ENCODE measurements at regions not wholly inside any gene's neighbourhood (a gene's known extent, or its start where the extent isn't known, plus 50 kb on each side); places are given as distances from the start of the nearest gene placed in this dataset.
A peak's percentile ranks its signal among the peaks of the same experiment; 100 is the strongest.
"Not testable (repeated sequence)": the region's sequence is repeated elsewhere in the genome, so short reads cannot be mapped to it uniquely, and the experiment has no call there.

- peak in 1 of 2 experiments; percentile 18 for DNase-seq
Observed at GRCh38 chr20:43404878-43405277, 52.8 kb upstream of the SRSF6 start.

GRCh38 chr20:43400882-43401281 is 56.8 kb upstream of the SRSF6 start:
- not testable (repeated sequence) for DNase-seq

GRCh38 chr20:43398676-43399324 is 58.9 kb upstream of the SRSF6 start:
- DNase-seq: no peak

GRCh38 chr20:43397147-43397546 is 60.5 kb upstream of the SRSF6 start:
- no peak for DNase-seq

DNA sequence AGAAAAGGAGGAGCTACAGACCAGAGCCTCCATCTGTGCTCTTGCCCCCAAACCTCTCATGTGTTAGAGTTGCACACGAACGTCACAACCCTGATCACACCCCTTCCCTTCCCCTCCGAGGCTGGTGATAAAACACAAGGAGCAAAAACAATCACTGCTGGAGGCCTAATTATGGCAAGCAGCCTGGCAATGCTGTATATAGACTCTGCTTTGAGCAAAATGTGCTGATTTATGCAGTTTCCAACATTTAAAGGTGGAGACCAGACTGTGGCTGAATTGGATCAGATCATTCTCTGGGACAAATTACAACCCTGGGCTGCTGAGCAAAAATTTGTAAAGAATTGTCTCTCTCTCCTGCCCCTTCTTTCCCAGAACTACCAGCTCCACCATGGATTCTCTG is 64.6 kb upstream of the SRSF6 start:
- no peak for DNase-seq

DNA sequence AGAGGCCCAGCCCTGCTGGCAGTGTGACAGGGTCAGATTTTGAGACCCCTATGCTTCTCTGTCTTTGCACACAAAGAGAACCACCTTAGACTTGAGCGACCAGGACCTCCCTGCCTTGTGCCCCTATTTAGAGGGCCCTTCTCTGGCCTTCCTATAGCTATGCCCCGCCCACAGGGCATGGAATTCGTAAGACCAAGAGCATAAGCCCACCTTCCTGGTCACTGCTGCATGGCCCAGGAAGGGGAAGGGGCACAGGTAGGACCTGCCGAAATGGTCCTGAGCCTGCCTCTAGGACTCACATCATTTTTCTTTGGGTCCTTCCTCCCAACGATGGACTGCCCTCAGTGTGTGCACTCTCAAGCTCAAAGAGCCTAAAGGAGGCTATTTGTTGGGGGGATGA is 65.1 kb upstream of the SRSF6 start:
- no peak for DNase-seq

DNA sequence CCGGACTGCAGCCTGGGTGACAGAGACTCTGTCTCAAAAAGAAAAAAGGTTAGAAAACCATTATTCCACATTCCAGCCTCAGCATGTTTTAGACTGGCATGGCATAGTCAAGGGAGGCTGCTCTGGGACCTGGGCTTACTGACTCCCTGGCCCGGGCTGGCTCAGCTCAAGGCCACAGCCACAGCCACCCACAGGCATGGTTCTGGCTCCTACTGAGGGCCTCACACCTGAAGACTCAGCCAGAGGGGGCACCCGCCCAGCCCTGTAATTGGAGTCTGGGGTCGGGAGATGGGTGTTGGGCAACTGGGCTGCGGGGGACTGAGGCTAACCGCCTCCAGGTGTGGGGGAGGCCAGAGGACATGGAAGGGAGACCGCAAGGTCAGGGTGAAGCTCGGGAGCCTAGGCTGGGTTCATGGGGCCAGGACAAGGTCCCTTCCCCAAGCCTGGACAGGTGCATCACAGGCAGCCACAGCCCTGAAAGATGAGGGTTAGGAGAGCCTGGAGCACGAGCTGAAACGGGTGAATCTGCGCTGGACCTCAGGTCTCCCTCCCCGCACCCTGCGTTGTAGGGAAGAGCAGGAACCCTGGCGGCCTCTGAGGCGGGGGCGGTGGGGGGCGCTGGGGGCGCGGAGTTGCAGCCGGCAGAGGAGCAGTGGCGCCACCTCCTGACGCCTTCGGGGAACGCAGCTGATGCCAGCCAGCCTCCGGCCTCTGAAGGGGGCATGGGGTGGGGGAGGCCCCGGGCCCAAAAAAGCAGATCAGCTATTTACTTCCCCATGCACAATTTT is 67.7 kb upstream of the SRSF6 start:
- no peak for DNase-seq

GRCh38 chr20:43389211-43389610 is 68.5 kb upstream of the SRSF6 start:
- DNase-seq: no peak

DNA sequence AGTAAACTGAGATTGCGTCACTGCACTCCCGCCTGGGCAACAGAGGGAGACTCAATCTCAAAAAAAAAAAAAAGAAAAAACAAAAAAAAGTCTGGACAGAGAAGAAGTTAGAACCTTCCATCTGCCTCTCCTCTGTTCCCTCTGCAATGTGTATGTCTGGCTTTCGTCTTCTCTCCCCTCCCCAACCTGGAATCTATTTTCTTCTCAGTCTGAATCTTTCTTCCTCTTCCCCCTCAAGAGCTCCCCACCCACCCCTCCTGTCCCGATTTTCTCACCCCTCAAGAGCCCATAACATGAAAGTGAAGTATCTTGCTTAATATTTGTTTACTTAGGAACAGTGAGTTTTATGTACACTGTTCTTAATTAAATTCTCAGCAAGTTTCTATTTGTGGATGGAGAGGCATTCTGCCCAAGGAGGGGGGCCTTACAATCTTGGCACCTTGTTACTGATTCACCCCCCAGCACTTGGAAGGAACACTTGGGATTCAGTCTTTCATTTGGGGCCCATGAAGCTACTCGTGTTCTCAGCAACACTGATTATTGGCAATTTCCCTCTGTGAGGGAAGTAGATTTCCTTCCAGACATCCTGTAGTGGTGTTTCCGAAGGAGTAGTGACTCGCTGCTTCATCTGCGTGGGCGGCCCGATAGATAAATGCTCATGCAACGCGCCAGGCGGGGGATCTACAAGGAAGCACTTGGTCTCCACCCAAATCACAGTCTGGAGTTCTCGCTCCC is 69.3 kb upstream of the SRSF6 start:
- no peak for DNase-seq

GRCh38 chr20:43387737-43388136 is 70.0 kb upstream of the SRSF6 start:
- DNase-seq: no peak

DNA sequence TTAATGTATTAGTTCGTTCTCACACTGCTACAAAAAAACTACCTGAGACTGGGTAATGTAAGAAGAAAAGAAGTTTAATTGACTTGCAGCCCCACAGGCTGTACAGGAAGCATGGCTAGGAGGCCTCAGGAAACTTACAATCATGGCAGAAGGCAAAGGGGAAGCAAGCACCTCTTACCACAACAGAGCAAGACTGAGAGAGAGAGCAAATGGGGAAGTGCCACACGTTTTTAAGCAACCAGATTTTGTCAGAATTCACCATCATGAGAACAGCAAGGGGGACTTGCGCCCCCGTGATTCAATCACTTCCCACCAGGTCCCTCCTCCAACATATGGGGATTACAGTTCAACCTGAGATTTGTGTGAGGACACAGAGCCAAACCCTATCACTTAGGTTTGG is 70.8 kb upstream of the SRSF6 start:
- DNase-seq: no peak

DNA sequence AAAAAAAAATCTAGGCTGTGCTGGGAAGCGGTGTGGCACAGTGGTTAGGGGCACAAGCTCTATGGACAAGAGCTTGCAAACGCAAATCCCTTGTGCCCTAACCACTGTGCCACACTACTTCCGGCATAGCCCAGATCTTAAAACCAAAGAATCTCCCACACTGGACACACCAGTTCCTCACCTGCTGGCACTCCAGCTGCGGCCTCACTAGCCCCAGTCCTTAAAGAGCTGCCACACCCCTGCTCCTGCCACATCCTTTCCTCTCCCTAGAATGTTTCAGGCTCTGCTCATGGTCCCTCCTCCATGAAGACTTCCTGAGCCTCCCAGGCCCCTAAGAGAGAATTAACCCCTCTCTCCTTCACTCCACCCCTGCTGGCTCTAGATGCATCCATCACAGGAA is 71.8 kb upstream of the SRSF6 start:
- no peak for DNase-seq

DNA sequence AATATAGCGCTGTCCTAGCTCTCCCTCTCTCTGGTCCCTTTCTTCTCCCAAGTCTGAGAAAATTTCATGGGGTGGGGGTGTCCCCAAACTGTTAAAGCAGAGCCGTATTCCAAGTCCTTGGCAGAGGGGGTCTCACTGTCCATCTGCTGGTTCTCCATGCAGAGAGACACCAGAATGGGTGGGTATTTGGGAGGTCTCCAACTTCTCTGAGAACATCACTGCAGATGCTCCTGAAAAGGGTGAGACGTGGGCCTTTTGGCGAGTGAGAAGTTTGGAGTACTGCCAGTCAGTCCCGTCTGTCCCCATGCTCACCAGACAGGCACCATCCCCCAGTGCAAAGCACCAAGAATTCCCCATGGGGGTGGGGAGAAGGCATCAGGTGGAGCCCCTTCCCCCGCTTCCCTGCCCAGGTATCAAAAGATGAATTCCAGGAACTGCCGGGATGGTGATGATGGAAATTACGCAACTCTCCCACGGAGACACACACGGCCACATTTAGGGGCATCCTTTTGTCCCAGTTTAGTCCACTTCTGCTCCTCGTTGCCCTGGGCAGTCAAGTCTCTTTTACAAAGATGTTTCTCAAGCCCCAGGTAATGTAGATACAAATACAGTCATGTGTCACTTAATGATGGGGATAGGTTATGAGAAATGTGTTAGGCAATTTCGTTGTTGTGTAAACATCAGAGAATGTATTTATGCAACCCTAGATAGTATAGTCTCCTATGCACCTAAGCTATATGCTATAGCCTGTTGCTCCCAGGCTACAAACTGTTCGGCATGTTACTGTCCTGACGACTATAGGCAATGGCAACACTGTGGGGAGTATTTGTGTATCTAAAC is 73.4 kb upstream of the SRSF6 start:
- no peak for DNase-seq

DNA sequence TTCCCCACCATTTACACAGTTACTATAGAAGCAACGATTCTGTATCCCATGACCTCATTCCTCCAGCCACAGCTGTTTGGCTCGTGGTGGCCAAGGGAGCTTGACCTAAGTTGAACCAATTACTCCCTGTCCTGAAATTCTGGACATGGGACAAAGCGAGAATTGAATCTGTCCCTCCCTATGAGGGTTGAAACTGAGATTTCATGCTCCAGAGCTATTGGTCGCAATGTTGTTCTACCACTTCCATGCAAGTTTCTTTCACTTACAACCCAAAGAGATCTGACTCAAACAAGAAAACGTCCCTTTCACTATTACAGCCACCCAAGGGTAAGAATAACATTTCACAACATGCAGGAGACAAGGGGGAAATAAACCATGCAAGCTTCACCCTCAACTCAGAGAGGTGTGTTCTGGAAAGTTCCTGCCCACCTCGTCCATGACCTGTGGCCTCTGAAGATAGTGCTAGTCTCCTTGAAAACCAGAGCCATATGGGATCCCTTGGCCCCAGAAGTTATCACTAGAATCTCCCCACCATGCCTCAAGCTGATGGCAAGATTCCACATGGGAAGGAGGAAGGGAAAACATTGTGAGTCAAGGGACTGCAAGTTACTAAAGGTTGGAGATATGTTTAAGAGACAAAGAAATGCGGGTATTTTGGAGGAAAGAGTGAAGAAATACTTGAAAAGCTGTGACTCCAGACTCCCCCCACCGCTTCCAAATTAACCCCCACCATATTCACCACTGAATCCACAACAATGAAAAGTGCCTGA is 74.5 kb upstream of the SRSF6 start:
- no peak for DNase-seq

GRCh38 chr20:43382135-43382534 is 75.6 kb upstream of the SRSF6 start:
- not testable (repeated sequence) for DNase-seq

GRCh38 chr20:43381533-43381932 is 76.2 kb upstream of the SRSF6 start:
- not testable (repeated sequence) for DNase-seq

DNA sequence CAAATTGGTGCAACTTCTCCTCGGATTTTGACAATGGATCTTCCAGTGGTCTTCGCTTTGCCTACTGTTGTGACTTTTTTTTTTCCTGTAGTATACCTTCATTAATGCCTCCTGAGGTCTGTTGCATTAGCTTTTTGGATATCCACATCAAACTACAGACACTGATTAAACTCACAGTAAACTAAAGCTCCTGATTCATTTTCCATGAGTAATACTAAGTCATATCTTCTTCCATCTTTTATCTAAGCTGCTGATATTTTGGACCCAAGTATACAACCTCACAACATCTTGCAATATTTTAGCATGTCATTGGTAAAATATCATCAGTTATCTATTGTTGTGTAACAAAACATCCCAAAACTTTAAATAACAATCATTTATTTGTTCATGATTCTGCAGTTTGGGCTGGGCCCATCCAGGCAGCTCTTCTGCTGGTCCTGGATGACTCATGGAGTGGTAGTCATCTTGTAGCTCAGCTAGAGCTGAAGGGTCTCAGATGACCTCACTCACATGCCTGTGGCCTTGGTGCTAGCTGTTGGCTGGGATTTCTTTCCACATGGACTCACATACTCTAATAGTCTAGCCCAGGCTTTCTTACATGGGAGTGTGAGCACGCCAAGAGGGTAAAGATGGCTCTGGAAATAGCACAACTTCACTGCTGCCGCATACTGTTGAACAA is 78.3 kb upstream of the SRSF6 start:
- no peak for DNase-seq

DNA sequence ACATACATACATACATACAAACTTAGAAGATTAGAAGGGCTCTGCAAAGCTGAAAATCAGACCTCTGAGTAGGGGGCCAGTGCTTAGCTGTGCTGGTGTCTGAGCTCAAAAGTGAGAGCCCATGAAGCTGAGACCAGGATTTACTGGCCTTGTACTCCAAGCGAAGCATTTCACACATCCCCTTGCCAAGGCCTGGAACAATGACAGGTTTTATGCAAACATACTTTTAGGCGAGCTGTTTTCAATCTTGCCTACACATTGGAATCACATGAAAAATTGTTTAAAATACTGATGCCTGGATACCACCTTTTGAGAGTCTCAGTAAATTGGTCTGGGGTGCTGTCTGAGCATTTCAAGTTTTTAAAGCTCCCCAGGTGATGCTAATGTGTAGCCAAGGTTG is 80.9 kb upstream of the SRSF6 start:
- no peak for DNase-seq

GRCh38 chr20:43375591-43375990 is 82.1 kb upstream of the SRSF6 start:
- DNase-seq: no peak

- DNase-seq: no peak
Observed at GRCh38 chr20:43372051-43372450, 85.6 kb upstream of the SRSF6 start.

GRCh38 chr20:43365691-43366090 is 92.0 kb upstream of the SRSF6 start:
- DNase-seq: no peak

GRCh38 chr20:43364001-43364400 is 93.7 kb upstream of the SRSF6 start:
- DNase-seq: no peak
